HepG2 (cell line): ENCODE measurements at regions not wholly inside any gene's neighbourhood (a gene's known extent, or its start where the extent isn't known, plus 50 kb on each side); places are given as distances from the start of the nearest gene placed in this dataset.

Experiments used
- BRCA1 ChIP-seq: sonication (generic); formaldehyde crosslinking; IDR thresholded peaks from 2 replicates; pipeline ENCODE4 v1.4.0; 2020; ENCODE audit warnings: missing genetic modification reagents
- CCDC6 ChIP-seq: sonication (generic); formaldehyde crosslinking; IDR thresholded peaks from 2 replicates; pipeline ENCODE4 v1.8.1; 2022; ENCODE audit warnings: mild to moderate bottlenecking, missing genetic modification reagents, moderate library complexity
- CENPX ChIP-seq: sonication (generic); formaldehyde crosslinking; IDR thresholded peaks from 2 replicates; pipeline ENCODE4 v1.9.0; 2021; ENCODE audit warnings: mild to moderate bottlenecking, missing genetic modification reagents, moderate library complexity
- HES4 ChIP-seq: sonication (generic); formaldehyde crosslinking; IDR thresholded peaks from 2 replicates; pipeline ENCODE4 v1.9.0; 2021; ENCODE audit warnings: mild to moderate bottlenecking, missing genetic modification reagents, borderline replicate concordance
- KMT2A ChIP-seq: sonication (generic); formaldehyde crosslinking; IDR thresholded peaks from 2 replicates; pipeline ENCODE4 v1.4.0; 2020; ENCODE audit warnings: missing genetic modification reagents
- KMT2B ChIP-seq: IDR thresholded peaks from 2 replicates; pipeline ENCODE4 v1.6.1; 2016; ENCODE audit warnings: missing genetic modification reagents, missing compliant biosample characterization
- MED1 ChIP-seq: sonication (generic); formaldehyde crosslinking; IDR thresholded peaks from 2 replicates; pipeline ENCODE4 v1.4.0; 2020; ENCODE audit warnings: missing genetic modification reagents
- NCOA1 ChIP-seq: sonication (generic); formaldehyde crosslinking; IDR thresholded peaks from 2 replicates; pipeline ENCODE4 v1.9.0; 2021; ENCODE audit warnings: missing genetic modification reagents
- SNAI1 ChIP-seq: sonication (generic); formaldehyde crosslinking; IDR thresholded peaks from 2 replicates; pipeline ENCODE4 v1.5.0; 2020; ENCODE audit warnings: mild to moderate bottlenecking, missing genetic modification reagents, borderline replicate concordance
- SP4 ChIP-seq: sonication (generic); formaldehyde crosslinking; IDR thresholded peaks from 2 replicates; pipeline ENCODE4 v1.8.1; 2023; ENCODE audit warnings: mild to moderate bottlenecking, missing genetic modification reagents
- TAF1 ChIP-seq: sonication (generic); formaldehyde crosslinking; IDR thresholded peaks from 2 replicates; pipeline ENCODE4 v1.4.0; 2020; ENCODE audit warnings: missing genetic modification reagents
- ZBTB39 ChIP-seq: sonication (generic); formaldehyde crosslinking; IDR thresholded peaks from 2 replicates; pipeline ENCODE4 v1.5.0; 2020; ENCODE audit warnings: missing genetic modification reagents
- ZNF431 ChIP-seq: sonication (generic); formaldehyde crosslinking; IDR thresholded peaks from 2 replicates; pipeline ENCODE4 v1.9.0; 2022; ENCODE audit warnings: missing genetic modification reagents, low read depth, mild to moderate bottlenecking, borderline replicate concordance
- ZNF644 ChIP-seq: IDR thresholded peaks from 2 replicates; pipeline ENCODE4 v1.6.1; 2016; ENCODE audit warnings: low read depth
- ZSCAN25 ChIP-seq: sonication (generic); formaldehyde crosslinking; IDR thresholded peaks from 2 replicates; pipeline ENCODE4 v1.8.0; 2022; ENCODE audit warnings: mild to moderate bottlenecking, missing genetic modification reagents
- TF ChIP-seq, protein P1 (sequence below): sonication (generic); formaldehyde crosslinking; IDR thresholded peaks from 2 replicates; pipeline ENCODE4 v1.9.0; 2021; ENCODE audit warnings: missing genetic modification reagents, mild to moderate bottlenecking, borderline replicate concordance
- TF ChIP-seq, protein P2 (sequence below): sonication (generic); formaldehyde crosslinking; IDR thresholded peaks from 2 replicates; pipeline ENCODE4 v1.4.0; 2020; ENCODE audit warnings: missing genetic modification reagents, borderline replicate concordance
- TF ChIP-seq, protein P3 (sequence below): sonication (generic); formaldehyde crosslinking; IDR thresholded peaks from 2 replicates; pipeline ENCODE4 v1.4.0; 2020; ENCODE audit warnings: mild to moderate bottlenecking, missing genetic modification reagents, borderline replicate concordance
- TF ChIP-seq, protein P4 (sequence below): sonication (generic); formaldehyde crosslinking; IDR thresholded peaks from 2 replicates; pipeline ENCODE4 v1.8.1; 2023; ENCODE audit warnings: mild to moderate bottlenecking, missing genetic modification reagents

- TF ChIP-seq, protein P1, sequence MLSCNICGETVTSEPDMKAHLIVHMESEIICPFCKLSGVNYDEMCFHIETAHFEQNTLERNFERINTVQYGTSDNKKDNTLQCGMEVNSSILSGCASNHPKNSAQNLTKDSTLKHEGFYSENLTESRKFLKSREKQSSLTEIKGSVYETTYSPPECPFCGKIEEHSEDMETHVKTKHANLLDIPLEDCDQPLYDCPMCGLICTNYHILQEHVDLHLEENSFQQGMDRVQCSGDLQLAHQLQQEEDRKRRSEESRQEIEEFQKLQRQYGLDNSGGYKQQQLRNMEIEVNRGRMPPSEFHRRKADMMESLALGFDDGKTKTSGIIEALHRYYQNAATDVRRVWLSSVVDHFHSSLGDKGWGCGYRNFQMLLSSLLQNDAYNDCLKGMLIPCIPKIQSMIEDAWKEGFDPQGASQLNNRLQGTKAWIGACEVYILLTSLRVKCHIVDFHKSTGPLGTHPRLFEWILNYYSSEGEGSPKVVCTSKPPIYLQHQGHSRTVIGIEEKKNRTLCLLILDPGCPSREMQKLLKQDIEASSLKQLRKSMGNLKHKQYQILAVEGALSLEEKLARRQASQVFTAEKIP (CRISPR knock-in tag): no peak
- no peak for TF ChIP-seq KMT2A (CRISPR knock-in tag)
- TF ChIP-seq NCOA1 (CRISPR knock-in tag): no peak
- TF ChIP-seq, protein P2, sequence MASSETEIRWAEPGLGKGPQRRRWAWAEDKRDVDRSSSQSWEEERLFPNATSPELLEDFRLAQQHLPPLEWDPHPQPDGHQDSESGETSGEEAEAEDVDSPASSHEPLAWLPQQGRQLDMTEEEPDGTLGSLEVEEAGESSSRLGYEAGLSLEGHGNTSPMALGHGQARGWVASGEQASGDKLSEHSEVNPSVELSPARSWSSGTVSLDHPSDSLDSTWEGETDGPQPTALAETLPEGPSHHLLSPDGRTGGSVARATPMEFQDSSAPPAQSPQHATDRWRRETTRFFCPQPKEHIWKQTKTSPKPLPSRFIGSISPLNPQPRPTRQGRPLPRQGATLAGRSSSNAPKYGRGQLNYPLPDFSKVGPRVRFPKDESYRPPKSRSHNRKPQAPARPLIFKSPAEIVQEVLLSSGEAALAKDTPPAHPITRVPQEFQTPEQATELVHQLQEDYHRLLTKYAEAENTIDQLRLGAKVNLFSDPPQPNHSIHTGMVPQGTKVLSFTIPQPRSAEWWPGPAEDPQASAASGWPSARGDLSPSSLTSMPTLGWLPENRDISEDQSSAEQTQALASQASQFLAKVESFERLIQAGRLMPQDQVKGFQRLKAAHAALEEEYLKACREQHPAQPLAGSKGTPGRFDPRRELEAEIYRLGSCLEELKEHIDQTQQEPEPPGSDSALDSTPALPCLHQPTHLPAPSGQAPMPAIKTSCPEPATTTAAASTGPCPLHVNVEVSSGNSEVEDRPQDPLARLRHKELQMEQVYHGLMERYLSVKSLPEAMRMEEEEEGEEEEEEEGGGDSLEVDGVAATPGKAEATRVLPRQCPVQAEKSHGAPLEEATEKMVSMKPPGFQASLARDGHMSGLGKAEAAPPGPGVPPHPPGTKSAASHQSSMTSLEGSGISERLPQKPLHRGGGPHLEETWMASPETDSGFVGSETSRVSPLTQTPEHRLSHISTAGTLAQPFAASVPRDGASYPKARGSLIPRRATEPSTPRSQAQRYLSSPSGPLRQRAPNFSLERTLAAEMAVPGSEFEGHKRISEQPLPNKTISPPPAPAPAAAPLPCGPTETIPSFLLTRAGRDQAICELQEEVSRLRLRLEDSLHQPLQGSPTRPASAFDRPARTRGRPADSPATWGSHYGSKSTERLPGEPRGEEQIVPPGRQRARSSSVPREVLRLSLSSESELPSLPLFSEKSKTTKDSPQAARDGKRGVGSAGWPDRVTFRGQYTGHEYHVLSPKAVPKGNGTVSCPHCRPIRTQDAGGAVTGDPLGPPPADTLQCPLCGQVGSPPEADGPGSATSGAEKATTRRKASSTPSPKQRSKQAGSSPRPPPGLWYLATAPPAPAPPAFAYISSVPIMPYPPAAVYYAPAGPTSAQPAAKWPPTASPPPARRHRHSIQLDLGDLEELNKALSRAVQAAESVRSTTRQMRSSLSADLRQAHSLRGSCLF (CRISPR knock-in tag): no peak
- TF ChIP-seq TAF1: no peak
- no peak for TF ChIP-seq SNAI1 (CRISPR knock-in tag)
- peak; percentile 92 for TF ChIP-seq MED1 (CRISPR knock-in tag)
- TF ChIP-seq CCDC6 (CRISPR knock-in tag): no peak
- no peak for TF ChIP-seq KMT2B (CRISPR knock-in tag)
- TF ChIP-seq ZNF431: no peak; the same call in 1 of the 2 replicates
- TF ChIP-seq HES4 (CRISPR knock-in tag): no peak
- no peak for TF ChIP-seq SP4
- TF ChIP-seq ZSCAN25 (CRISPR knock-in tag): no peak
- 0 out of 2 replicates have a peak, but pooled peaks have one; percentile 75 for TF ChIP-seq BRCA1 (CRISPR knock-in tag)
- TF ChIP-seq ZNF644 (CRISPR knock-in tag): 0 out of 2 replicates have a peak, but pooled peaks have one; percentile 21
- TF ChIP-seq, protein P3, sequence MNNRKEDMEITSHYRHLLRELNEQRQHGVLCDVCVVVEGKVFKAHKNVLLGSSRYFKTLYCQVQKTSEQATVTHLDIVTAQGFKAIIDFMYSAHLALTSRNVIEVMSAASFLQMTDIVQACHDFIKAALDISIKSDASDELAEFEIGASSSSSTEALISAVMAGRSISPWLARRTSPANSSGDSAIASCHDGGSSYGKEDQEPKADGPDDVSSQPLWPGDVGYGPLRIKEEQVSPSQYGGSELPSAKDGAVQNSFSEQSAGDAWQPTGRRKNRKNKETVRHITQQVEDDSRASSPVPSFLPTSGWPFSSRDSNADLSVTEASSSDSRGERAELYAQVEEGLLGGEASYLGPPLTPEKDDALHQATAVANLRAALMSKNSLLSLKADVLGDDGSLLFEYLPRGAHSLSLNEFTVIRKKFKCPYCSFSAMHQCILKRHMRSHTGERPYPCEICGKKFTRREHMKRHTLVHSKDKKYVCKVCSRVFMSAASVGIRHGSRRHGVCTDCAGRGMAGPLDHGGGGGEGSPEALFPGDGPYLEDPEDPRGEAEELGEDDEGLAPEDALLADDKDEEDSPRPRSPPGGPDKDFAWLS (CRISPR knock-in tag): no peak
- no peak for TF ChIP-seq CENPX (CRISPR knock-in tag)
- TF ChIP-seq, protein P4, sequence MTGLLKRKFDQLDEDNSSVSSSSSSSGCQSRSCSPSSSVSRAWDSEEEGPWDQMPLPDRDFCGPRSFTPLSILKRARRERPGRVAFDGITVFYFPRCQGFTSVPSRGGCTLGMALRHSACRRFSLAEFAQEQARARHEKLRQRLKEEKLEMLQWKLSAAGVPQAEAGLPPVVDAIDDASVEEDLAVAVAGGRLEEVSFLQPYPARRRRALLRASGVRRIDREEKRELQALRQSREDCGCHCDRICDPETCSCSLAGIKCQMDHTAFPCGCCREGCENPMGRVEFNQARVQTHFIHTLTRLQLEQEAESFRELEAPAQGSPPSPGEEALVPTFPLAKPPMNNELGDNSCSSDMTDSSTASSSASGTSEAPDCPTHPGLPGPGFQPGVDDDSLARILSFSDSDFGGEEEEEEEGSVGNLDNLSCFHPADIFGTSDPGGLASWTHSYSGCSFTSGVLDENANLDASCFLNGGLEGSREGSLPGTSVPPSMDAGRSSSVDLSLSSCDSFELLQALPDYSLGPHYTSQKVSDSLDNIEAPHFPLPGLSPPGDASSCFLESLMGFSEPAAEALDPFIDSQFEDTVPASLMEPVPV: no peak
- no peak for TF ChIP-seq ZBTB39 (CRISPR knock-in tag)
Measured at GRCh38 chr4:87911252-87911774, 64.2 kb upstream of the SPP1 start (continued).
